ENCODE measurements at regions not wholly inside any gene's neighbourhood (a gene's known extent, or its start where the extent isn't known, plus 50 kb on each side); places are given as distances from the start of the nearest gene placed in this dataset.

DNA sequence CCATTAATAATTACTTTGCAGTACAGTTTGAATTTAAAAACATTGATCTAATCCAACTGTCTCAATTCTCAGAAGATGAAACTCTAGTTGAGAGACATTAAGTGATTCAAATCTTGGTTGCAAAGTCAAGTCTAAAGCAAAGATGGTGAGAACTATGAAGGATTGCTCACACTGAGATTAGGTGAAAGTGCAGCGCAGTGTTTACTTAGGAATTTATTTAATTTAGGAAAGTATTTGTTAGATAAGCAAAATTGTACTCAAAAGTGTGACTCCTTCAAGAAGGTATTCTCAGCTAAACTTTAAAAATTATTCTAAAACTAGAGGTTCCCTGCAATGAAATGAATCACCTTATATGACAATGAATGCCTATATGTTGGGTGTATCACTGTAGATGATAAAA lies 454.9 kb downstream of the PDGFC start:
- TF ChIP-seq, protein P1, sequence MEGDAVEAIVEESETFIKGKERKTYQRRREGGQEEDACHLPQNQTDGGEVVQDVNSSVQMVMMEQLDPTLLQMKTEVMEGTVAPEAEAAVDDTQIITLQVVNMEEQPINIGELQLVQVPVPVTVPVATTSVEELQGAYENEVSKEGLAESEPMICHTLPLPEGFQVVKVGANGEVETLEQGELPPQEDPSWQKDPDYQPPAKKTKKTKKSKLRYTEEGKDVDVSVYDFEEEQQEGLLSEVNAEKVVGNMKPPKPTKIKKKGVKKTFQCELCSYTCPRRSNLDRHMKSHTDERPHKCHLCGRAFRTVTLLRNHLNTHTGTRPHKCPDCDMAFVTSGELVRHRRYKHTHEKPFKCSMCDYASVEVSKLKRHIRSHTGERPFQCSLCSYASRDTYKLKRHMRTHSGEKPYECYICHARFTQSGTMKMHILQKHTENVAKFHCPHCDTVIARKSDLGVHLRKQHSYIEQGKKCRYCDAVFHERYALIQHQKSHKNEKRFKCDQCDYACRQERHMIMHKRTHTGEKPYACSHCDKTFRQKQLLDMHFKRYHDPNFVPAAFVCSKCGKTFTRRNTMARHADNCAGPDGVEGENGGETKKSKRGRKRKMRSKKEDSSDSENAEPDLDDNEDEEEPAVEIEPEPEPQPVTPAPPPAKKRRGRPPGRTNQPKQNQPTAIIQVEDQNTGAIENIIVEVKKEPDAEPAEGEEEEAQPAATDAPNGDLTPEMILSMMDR (IDR thresholded peaks at IDR 0.05): no peak
- no peak for TF ChIP-seq ZFX (IDR thresholded peaks at IDR 0.05; ENCODE audit: borderline replicate concordance)

All from 22Rv1 (cell line).